Neural cell (in vitro differentiated cells): ENCODE measurements at regions not wholly inside any gene's neighbourhood (a gene's known extent, or its start where the extent isn't known, plus 50 kb on each side); places are given as distances from the start of the nearest gene placed in this dataset.

Experiments used
- H2AFZ ChIP-seq: fragments of 200-600, 300-800 bp; sonication (generic), shearing (Covaris generic); 2 replicates; pipeline ENCODE4 v1.6.0; 2014; ENCODE audit warnings: low read depth, mild to moderate bottlenecking, antibody characterized with exemption, low read length, moderate library complexity
- H3F3A ChIP-seq: fragments of 200-600 bp; shearing (Covaris generic); 2 replicates; pipeline ENCODE4 v1.6.1; 2016; ENCODE audit warnings: mild to moderate bottlenecking, moderate library complexity, mixed read lengths, antibody characterized with exemption, low read length; ENCODE audit not compliant: insufficient read depth, poor library complexity, severe bottlenecking
- H3K27ac ChIP-seq: fragments of 200-600, 300-800 bp; sonication (generic), shearing (Covaris generic); 2 replicates; pipeline ENCODE4 v1.5.1; 2014; ENCODE audit warnings: mild to moderate bottlenecking, low read length, moderate library complexity
- H3K27me3 ChIP-seq: fragments of 300-800, 200-600 bp; sonication (generic), shearing (Covaris generic); 2 replicates; pipeline ENCODE4 v1.6.0; 2014; ENCODE audit warnings: mild to moderate bottlenecking, low read depth, low read length, moderate library complexity; ENCODE audit not compliant: insufficient read depth
- H3K36me3 ChIP-seq: fragments of 300-800, 200-600 bp; sonication (generic), shearing (Covaris generic); 2 replicates; pipeline ENCODE4 v1.5.1; 2014; ENCODE audit warnings: mild to moderate bottlenecking, antibody characterized with exemption, low read length, moderate library complexity; ENCODE audit not compliant: insufficient read depth
- H3K4me2 ChIP-seq: fragments of 300-800, 200-600 bp; sonication (generic), shearing (Covaris generic); 2 replicates; pipeline ENCODE4 v1.6.0; 2014; ENCODE audit warnings: mild to moderate bottlenecking, low read length
- H3K4me3 ChIP-seq: fragments of 300-800, 200-600 bp; sonication (generic), shearing (Covaris generic); 2 replicates; pipeline ENCODE4 v1.5.1; 2014; ENCODE audit warnings: mild to moderate bottlenecking, low read length, moderate library complexity
- H3K79me2 ChIP-seq: fragments of 200-600 bp; shearing (Covaris generic); replicated peaks from 2 replicates; pipeline ENCODE4 v1.6.0; 2014; ENCODE audit warnings: mild to moderate bottlenecking, low read length, moderate library complexity; ENCODE audit not compliant: insufficient read depth
- H3K9ac ChIP-seq: fragments of 300-800, 200-600 bp; sonication (generic), shearing (Covaris generic); 2 replicates; pipeline ENCODE4 v1.6.1; 2016; ENCODE audit warnings: mild to moderate bottlenecking, low read length, mixed read lengths
- H3K9me2 ChIP-seq: fragments of 200-600 bp; shearing (Covaris generic); 2 replicates; pipeline ENCODE4 v1.6.1; 2016; ENCODE audit warnings: mild to moderate bottlenecking, low read length, mixed read lengths; ENCODE audit not compliant: insufficient read depth
- H3K9me3 ChIP-seq: fragments of 200-600, 300-800 bp; sonication (generic), shearing (Covaris generic); 2 replicates; pipeline ENCODE4 v1.6.1; 2016; ENCODE audit warnings: mild to moderate bottlenecking, mixed run types, low read length, moderate library complexity, mixed read lengths
- H4K20me1 ChIP-seq: fragments of 200-600 bp; shearing (Covaris generic); 2 replicates; pipeline ENCODE4 v1.6.1; 2016; ENCODE audit warnings: mild to moderate bottlenecking, mixed run types; ENCODE audit not compliant: insufficient read depth
- EP300 ChIP-seq: fragments of 450-650 bp; conservative IDR thresholded peaks from 2 replicates; pipeline ENCODE4 v1.6.1; 2014; ENCODE audit warnings: antibody characterized with exemption, mild to moderate bottlenecking, moderate library complexity; ENCODE audit not compliant: poor library complexity, severe bottlenecking
- EZH2 ChIP-seq: fragments of 200-600, 300-800 bp; shearing (Covaris generic), sonication (generic); IDR thresholded peaks from 2 replicates; pipeline ENCODE4 v1.6.1; 2014; ENCODE audit warnings: antibody characterized with exemption, low read length, borderline replicate concordance, mild to moderate bottlenecking; ENCODE audit not compliant: insufficient read depth, poor library complexity, severe bottlenecking
- MXI1 ChIP-seq: fragments of 450-650 bp; conservative IDR thresholded peaks from 2 replicates; pipeline ENCODE4 v1.6.1; 2014; ENCODE audit warnings: antibody characterized with exemption, mild to moderate bottlenecking; ENCODE audit not compliant: poor library complexity, severe bottlenecking
- POLR2AphosphoS5 ChIP-seq: IDR thresholded peaks from 2 replicates; pipeline ENCODE4 v1.6.1; 2012
- RAD21 ChIP-seq: fragments of 450-650 bp; conservative IDR thresholded peaks from 2 replicates; pipeline ENCODE4 v1.6.1; 2014; ENCODE audit warnings: antibody characterized with exemption, mild to moderate bottlenecking, moderate library complexity
- SMC3 ChIP-seq: fragments of 450-650 bp; conservative IDR thresholded peaks from 2 replicates; pipeline ENCODE4 v1.6.1; 2014; ENCODE audit warnings: antibody characterized with exemption, mild to moderate bottlenecking, moderate library complexity; ENCODE audit not compliant: poor library complexity
- TAF1 ChIP-seq: IDR thresholded peaks from 2 replicates; pipeline ENCODE4 v1.6.1; 2012; ENCODE audit warnings: low read depth
- TF ChIP-seq, protein P1 (sequence below): fragments of 450-650 bp; IDR thresholded peaks from 2 replicates; pipeline ENCODE4 v1.5.1; 2014; ENCODE audit warnings: antibody characterized with exemption, mild to moderate bottlenecking, moderate library complexity; ENCODE audit not compliant: poor library complexity, severe bottlenecking
- TF ChIP-seq, protein P2 (sequence below): IDR thresholded peaks from 2 replicates; pipeline ENCODE4 v1.6.1; 2012; ENCODE audit warnings: borderline replicate concordance

DNA sequence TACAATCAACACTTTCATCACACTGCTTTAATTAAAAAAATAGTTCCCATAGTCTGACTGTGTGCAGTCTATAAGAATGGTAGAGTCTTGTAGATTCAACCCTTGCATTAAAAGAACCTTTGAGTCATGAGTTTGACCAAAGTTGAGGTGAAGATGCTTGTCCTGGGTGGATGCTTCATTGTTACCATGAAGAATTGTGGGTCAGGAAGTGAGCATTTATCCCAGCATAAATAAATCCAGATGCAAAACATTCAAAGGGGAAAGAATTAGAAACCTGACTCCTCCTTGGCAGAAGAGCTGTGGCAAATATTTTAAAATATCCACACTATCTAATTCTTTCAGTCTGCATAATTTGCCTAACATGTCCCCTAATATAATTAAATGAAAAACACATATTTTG, 72.9 kb upstream of the SPAG17 start:
- H3K27ac ChIP-seq, result no peak overlapping the region
- no peaks in the 10 kb centered on the region for H3K36me3 ChIP-seq
- no peaks in the 10 kb centered on the region for H4K20me1 ChIP-seq
- no peaks in the 10 kb centered on the region for H3K27me3 ChIP-seq
- TF ChIP-seq SMC3 (no peak), TAF1 (no peak), POLR2AphosphoS5 (no peak), MXI1 (no peak), RAD21 (no peak), EP300 (no peak), EZH2 (no peak)
- TF ChIP-seq, protein P1, sequence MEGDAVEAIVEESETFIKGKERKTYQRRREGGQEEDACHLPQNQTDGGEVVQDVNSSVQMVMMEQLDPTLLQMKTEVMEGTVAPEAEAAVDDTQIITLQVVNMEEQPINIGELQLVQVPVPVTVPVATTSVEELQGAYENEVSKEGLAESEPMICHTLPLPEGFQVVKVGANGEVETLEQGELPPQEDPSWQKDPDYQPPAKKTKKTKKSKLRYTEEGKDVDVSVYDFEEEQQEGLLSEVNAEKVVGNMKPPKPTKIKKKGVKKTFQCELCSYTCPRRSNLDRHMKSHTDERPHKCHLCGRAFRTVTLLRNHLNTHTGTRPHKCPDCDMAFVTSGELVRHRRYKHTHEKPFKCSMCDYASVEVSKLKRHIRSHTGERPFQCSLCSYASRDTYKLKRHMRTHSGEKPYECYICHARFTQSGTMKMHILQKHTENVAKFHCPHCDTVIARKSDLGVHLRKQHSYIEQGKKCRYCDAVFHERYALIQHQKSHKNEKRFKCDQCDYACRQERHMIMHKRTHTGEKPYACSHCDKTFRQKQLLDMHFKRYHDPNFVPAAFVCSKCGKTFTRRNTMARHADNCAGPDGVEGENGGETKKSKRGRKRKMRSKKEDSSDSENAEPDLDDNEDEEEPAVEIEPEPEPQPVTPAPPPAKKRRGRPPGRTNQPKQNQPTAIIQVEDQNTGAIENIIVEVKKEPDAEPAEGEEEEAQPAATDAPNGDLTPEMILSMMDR, result no peak
- TF ChIP-seq, protein P2, sequence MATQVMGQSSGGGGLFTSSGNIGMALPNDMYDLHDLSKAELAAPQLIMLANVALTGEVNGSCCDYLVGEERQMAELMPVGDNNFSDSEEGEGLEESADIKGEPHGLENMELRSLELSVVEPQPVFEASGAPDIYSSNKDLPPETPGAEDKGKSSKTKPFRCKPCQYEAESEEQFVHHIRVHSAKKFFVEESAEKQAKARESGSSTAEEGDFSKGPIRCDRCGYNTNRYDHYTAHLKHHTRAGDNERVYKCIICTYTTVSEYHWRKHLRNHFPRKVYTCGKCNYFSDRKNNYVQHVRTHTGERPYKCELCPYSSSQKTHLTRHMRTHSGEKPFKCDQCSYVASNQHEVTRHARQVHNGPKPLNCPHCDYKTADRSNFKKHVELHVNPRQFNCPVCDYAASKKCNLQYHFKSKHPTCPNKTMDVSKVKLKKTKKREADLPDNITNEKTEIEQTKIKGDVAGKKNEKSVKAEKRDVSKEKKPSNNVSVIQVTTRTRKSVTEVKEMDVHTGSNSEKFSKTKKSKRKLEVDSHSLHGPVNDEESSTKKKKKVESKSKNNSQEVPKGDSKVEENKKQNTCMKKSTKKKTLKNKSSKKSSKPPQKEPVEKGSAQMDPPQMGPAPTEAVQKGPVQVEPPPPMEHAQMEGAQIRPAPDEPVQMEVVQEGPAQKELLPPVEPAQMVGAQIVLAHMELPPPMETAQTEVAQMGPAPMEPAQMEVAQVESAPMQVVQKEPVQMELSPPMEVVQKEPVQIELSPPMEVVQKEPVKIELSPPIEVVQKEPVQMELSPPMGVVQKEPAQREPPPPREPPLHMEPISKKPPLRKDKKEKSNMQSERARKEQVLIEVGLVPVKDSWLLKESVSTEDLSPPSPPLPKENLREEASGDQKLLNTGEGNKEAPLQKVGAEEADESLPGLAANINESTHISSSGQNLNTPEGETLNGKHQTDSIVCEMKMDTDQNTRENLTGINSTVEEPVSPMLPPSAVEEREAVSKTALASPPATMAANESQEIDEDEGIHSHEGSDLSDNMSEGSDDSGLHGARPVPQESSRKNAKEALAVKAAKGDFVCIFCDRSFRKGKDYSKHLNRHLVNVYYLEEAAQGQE, result no peak
- H2AFZ ChIP-seq, result no peak overlapping the region
- no peaks in the 10 kb centered on the region for H3K79me2 ChIP-seq
- no peak overlapping the region for H3K4me2 ChIP-seq
- H3K4me3 ChIP-seq, result no peak overlapping the region
- no peaks in the 10 kb centered on the region for H3F3A ChIP-seq
- H3K9me2 ChIP-seq, result no peaks in the 10 kb centered on the region
- no peak overlapping the region for H3K9ac ChIP-seq
- no peaks in the 10 kb centered on the region for H3K9me3 ChIP-seq

- TF ChIP-seq TAF1 (no peak), SMC3 (no peak), RAD21 (no peak), EP300 (no peak), EZH2 (no peak), MXI1 (no peak), POLR2AphosphoS5 (no peak)
- TF ChIP-seq, protein P2, result no peak
- TF ChIP-seq, protein P1, result no peak
- Histone ChIP-seq H3K4me3 (no peak overlapping the region), H3K36me3 (no peaks in the 10 kb centered on the region), H3F3A (no peaks in the 10 kb centered on the region), H4K20me1 (no peaks in the 10 kb centered on the region), H3K9me3 (no peaks in the 10 kb centered on the region), H3K27ac (no peak overlapping the region), H2AFZ (no peak overlapping the region), H3K9me2 (no peaks in the 10 kb centered on the region), H3K4me2 (no peak overlapping the region), H3K79me2 (no peaks in the 10 kb centered on the region), H3K27me3 (no peaks in the 10 kb centered on the region), H3K9ac (no peak overlapping the region)
Measured at GRCh38 chr1:118254491-118255425, 69.7 kb upstream of the SPAG17 start.
